HG02798 (cell line): ENCODE measurements at regions not wholly inside any gene's neighbourhood (a gene's known extent, or its start where the extent isn't known, plus 50 kb on each side); places are given as distances from the start of the nearest gene placed in this dataset.

Source experiments
- ATAC-seq: cut with Tn5 transposase; IDR thresholded peaks from one replicate; pipeline ENCODE4 v1.9.1; 2021; ENCODE audit warnings: mild to moderate bottlenecking; ENCODE audit not compliant: unreplicated experiment, poor library complexity

DNA sequence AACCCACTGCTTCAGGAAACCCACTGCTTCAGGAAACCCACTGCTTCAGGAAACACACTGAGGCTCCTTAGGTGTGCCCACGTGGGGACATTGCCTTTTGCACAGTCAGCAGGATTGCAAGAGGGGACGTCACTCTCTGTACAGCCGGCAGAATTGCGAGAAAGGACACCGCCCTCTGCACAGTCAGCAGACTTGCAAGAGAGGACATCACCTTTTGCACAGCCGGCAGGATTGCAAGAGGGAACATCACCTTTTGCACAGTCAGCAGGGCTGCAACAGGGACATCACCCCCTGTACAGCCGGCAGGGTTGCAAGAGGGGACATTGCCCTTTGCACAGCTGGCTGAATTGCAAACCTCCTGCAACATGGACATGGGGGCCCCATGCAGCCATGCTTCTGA, 407.6 kb downstream of the GLRX3 start:
- ATAC-seq, result no peak

GRCh38 chr10:130545122-130545521, 408.9 kb downstream of the GLRX3 start:
- ATAC-seq, result no peak

DNA sequence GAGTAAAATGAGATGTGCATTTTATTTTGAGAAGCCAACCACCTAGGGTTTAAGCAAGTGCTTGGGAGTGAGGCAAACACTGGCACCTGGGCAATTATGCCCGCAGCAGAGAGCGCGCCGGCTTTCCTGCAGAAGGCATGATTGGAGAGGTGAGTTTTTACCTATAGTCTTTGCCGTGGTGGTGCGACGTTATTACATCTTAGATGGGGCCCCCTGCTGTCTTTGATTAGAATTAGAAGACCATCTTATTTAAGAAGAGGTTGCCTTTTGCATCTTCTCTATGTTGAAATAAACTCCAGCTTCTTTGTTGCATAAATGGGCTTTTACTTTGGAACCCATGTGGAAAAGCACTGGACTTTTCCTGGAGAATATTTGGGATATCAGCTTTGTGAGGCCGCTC, 409.5 kb downstream of the GLRX3 start:
- ATAC-seq, result no peak

- ATAC-seq, result no peak
Measured at GRCh38 chr10:130546841-130547240, 410.6 kb downstream of the GLRX3 start.

GRCh38 chr10:130547368-130547767, 411.2 kb downstream of the GLRX3 start:
- ATAC-seq, result no peak

- no peak for ATAC-seq
Measured at GRCh38 chr10:130550952-130551674, 414.9 kb downstream of the GLRX3 start.

DNA sequence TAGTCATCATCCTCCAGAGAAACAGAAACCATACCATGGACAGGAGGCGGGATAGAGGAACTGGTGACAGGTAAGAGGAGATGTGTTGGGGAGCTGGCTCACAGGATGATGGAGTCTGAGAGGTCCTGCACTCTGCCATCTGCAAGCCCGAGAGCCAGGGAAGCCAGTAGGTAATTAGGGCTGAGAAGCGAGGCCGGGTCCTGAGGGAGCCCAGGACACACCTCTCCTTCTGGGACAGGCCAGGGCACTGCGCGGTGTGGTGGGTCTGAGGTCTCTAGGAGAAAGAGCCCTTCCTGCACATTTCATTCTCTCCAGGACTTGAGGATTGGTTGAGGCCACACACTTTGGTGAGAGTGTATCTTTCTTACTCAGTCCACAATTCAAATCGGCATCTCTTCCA, 415.5 kb downstream of the GLRX3 start:
- ATAC-seq, result no peak

DNA sequence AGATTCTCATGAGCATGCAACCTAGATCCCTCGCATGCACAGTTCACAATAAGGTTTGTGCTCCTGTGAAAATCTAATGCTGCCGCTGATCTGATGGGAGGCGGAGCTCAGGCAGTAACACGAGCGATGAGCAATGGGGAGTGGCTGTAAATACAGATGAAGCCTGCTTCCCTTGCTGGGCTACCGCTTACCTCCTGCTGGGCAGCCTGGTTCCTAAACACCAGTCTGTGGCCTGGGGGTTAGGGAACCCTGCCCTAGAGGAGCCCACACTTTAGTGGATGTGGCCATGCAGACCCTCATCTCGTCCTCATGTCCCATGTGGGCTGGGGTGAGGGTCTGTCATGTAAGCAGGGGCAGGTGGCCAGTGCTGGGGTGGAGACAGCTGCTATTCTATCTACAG, 417.6 kb downstream of the GLRX3 start:
- no peak for ATAC-seq

DNA sequence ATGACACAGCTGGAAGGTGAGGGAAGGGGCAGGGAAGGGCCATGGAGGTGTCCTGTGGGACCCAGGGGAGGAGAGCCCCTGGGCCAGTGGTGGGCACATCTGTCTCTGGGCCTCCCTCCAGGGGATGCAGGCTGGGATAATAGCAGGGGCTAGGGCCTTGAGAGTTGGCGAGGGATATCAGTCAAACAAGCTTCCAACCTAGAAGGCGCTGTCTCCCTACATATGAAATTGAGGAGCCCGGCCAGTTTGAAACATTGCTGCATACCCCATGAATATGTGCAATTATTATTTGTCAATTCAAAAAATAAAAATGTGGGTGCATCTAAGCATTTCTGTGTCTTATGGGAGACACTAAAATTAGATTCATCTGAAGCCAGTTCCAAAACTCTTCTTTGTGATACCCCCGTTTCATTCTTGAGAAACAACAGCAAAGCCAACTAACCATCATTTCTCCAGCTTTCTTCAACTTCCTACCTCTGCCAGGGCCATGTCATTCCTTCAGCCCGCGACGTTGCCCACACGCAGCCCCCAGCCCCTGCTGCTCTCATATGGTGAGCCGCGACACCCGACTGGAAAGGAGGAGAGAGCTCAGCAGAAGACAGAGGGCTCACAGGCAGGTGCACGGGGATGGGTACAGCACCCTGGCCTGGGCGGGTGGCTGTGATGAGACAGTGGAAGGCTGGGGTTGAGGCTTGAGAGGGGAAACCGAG, 418.7 kb downstream of the GLRX3 start:
- ATAC-seq, result no peak

DNA sequence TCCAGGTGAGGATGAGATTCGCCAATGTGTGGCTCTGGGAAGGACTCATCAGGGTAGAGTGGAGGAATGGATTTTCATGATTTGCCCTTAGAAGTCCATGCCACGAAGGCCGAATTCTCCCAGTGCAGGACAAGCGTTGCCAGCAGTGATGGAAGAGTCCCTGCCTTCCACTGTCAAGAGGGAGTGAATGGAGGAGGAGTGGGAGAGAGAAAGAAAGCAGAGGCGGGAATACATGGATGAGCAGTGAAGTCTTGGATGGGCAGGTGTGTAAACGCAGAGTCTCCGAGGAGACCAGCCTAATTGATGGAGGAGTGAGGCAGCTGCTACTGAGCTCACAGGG, 419.2 kb downstream of the GLRX3 start:
- ATAC-seq, result no peak

DNA sequence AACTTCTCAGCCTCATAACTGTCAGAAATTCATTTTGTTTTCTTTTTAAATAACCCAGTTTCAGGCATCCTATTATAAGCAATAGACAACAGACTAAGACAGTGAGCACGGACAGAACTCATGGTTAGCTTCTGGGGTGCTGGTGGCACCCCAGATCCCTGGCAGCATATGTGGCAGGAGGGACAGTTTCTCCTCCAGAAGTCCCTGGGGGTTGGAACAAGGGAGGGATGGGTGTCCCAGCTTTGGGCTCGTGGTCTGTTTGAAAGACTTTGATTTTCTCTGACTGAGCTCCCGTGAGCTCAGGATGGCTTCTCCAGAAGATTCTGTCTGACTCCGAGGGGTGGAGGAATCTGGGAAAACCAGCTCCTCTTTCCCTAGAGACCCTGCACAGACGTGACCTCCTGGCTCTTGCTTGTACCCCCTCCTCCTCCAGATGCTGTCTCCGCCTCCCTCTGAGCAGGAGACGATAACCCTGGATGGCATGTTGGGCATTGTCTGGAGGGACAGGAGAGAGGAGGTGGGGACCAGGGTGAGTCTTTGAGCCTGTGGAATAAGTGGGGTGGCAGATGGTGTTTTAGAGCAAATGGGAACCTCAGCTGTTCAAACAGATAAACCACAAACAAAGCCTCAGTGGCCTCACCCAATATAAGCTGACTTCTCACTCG, 421.1 kb downstream of the GLRX3 start:
- ATAC-seq, result no peak

DNA sequence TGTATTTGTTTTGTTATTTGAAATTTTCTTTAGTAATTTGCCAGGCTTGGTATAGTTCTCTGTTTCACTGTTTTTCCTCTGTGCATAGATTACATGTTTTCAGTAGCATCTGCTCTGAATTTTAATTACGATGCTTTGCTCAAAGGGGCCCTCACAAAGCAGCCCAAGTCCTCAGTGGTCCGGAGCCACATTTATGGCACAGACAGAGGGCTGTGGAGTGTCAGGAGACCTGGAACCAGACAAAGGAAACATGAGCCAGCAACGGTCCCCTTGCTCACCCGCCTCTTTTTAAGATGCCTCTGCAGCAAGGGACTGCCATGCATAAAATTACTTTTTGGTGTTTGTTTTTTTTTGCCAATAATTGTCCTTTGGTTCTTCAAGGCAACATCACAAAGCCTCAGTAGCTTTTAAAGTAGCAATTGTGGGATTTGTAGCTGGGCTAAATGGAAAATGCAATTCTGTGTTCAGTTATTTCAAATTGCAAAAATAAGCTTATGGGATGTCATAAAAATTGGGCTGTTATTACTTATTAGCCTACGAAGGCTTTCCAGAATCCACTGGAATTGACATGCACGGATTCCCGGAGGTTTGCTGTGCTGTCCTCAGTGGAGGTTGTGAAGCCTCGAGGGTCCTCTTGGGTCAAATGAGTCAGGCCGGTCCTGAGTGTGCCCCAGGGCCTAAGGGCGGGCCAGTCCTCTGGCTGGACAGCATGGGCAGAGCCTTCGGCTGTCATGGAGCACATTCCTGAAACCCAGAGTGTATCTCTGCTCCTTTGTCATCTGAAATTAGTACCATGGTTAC, 422.8 kb downstream of the GLRX3 start:
- ATAC-seq, result no peak

DNA sequence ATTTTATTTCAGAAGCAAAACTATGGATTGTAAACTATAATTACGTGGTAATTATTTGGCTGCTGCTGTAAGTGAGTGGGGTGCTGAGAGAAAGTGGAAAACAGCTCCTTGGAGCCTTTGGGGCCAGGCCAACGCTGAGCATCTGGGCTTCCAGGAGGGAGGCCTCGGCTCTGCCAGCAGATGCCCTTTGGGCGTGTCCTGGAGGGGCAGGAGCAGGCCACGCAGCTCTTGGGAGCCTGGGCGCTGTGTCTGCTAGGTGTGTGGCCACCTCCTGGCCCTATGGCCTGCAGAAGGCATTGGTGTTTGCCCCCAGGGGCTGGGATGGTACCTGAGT, 423.3 kb downstream of the GLRX3 start:
- ATAC-seq, result no peak

DNA sequence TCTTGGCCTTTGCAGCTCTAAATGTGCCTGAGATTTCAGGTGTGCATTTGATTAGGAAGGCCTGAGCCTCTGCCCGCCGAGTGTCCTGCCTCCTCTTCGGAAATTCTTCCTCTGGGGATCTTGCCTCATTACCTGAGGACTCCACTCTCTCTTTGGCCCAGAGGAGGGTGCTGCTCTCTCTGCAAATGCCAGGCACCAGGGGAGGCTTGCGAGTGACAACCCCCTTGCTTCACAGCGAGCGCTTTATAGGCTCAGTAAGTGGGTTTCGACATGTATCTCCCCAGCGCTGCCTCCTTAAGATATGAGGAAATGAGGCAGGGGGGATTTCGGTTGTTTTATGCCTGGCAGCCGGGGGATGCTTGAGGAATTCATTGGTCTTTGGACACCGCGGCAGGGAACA, 423.9 kb downstream of the GLRX3 start:
- ATAC-seq, result no peak

GRCh38 chr10:130560573-130560972, 424.4 kb downstream of the GLRX3 start:
- no peak for ATAC-seq

- no peak for ATAC-seq
Measured at GRCh38 chr10:130561681-130562080, 425.5 kb downstream of the GLRX3 start.

DNA sequence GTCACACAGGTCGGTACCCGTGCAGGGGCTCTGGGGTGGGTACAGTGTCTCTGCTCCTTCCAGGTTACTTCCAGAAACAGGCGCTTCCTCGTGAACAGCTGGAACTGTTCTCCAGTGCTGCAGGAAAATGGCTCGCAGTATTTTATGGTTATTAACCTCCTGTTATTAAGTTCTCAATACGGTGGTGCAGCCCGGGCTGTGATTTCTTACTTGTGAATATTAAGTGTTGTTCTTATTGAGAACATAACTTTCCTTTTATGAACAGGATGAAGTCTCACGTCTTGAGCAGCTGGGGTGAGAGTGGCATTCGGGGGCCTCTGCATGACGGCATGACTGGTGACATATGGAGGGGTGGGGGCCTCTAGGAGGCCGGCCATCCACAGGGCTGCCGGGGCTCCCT, 430.8 kb downstream of the GLRX3 start:
- ATAC-seq, result no peak

DNA sequence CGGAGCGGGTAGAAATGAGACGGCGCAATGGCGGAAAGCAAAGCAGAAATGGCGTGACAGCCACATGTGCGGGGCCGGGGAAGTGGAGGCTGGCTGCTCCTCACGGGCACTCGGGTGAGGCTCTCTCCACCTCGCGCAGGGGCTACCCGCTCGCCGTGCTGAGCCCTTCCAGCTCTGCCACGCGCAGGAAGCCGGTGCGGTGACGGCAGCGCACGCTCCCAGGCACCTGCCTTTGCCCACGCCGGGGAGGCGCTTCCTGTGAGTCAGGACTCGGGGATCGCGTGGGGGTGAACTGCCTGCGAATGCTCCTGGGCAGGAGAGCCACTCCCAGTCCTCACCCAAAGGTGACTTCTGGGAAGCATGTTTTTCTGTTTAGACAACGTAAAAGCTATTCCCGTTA, 431.2 kb downstream of the GLRX3 start:
- no peak for ATAC-seq

DNA sequence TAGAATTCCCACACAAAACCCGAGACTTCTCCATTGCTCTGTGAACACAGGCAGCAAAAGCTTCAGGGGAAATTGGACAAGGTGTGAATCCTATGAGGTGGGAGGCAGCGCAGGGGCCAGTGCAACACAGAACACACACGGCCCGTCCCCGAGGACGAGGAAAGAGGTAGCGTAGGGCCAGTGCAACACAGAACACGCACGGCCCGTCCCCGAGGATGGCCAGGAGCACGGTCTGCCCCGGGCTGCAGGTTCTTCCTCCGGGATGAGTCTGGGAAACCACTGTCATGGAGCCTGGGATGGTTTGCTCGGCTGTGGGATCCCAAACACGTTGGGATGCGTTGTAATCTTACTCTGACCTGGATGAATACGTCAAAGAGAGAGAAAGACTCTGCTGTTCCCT, 432.1 kb downstream of the GLRX3 start:
- ATAC-seq, result no peak

DNA sequence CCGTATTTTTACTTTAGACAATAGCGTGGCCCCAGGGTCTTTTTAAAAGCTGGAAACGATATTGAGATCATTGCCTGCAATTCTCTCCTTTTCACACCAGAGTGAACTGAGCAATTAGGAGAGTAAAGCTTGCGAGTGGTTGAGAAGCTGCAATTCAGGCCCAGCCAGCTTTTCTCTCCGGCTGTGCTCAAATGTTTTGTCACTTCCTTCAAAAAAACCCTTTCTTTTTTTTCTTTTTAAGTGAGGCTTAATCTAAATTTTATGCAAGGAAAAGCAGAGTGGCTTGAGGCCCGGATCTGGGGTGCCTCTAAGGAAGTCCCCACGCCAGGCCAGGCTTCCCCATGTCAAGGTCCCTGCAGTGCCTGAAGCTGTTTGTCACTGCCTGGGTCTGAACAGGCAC, 433.9 kb downstream of the GLRX3 start:
- ATAC-seq, result no peak

DNA sequence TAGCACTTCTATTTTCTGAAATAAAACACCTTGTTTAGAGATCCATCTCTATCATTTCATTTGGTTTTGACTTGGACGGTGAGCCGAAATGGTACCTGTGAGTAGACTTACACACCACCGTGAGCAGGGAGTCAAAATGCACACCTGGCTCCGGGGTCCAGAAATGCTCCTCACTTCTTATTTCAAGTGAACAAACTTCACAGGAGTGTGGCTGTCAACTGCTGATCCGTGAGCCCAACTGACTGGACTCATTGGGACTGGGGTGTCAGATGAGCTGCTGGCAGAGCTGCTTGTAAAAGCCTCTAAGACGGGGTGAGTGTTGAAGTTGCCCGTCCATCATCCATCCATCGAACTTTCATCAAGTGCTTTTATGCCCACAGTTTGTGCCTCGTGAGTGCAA, 435.5 kb downstream of the GLRX3 start:
- no peak for ATAC-seq
